ENCODE measurements at regions not wholly inside any gene's neighbourhood (a gene's known extent, or its start where the extent isn't known, plus 50 kb on each side); places are given as distances from the start of the nearest gene placed in this dataset.

DNA sequence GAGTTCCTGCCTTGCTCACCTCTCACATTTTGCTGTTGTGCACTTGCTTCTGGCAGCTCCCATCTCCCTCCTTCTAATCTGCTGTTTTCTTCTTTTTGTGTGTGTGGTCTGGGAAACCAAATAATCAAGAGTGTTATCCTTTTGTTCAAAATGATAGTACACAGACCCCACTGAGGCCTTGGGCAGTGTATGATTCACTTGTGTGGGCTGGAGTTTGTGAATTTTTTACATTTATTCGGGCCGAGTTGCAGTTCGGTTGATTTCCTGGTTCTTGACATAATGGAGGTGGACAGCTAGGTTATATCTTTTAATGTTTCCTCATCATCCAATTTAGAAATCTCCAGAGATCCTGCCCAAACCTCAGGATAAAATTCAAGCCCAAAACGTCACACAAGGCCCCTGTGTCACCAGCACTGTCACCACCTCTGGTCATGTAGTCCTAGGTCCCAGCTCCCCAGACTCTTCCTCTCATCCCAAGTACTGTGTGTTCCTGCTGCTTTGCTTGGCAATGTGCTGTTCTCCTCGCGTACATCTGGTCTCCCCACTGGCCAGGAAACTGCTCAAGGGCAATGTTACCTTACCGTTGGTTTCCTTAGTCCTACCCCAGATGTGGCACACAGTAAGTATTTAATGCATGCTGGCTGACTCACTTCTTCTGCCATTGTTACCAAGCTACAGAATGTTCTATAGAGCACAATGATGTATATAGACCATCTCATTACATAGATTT is 55.7 kb upstream of the PHACTR2 start:
- no peak for DNase-seq (ENCODE audit: low read depth in 3 of 3)

DNA sequence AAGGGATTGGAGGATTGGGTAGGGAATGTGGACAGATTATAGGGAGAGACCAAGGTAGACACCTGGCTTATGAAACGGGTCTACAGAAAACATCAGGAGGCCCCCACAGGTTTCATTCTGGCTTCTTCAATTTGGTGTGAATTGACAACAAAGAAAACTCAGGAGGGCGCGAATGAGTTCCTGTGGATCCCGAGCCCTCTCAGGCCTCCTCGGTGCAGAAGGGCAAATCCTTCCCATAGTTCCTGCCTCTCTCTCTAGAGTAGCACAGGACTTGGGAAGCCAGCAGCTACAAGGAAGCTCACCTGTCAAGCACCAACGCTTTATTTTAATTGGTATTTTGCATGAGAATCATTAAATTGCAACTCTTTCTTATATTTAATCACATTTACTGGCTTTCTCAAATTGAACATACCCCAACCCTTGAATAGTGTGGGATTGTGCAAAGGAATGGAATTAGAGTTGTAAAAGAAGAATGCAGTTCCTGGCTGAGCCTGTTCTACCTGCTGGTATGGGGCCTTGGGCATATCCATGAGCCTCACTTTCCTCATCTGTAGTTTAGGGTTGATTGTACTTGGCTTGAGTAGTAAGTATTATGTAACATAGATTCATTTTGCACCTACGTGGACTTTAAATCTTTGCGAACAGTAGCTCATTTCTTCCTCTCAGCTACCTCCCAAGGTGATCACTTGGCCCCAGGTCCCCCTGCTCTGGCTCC is 56.4 kb upstream of the PHACTR2 start:
- no peak for DNase-seq (ENCODE audit: low read depth in 3 of 3)

DNA sequence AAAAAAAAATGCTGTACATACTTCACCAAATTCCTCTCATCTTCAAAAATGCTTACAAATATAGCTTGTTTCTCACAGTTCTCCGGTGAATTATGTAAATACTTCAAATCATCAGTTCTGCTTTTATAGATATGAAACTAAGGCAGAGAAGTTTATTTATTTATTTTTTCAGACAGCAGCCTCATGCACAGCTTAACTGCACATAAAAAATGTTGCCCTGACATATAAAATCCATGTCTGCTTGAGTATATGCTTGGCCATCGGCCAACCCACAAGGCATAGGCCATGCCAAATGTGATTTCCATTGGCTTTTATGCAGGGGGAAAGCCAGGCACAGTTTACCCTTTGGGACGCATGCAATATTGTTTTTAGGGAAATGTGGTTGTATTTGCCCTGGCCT is 57.3 kb upstream of the PHACTR2 start:
- DNase-seq (ENCODE audit: low read depth in 3 of 3) = no peak

DNA sequence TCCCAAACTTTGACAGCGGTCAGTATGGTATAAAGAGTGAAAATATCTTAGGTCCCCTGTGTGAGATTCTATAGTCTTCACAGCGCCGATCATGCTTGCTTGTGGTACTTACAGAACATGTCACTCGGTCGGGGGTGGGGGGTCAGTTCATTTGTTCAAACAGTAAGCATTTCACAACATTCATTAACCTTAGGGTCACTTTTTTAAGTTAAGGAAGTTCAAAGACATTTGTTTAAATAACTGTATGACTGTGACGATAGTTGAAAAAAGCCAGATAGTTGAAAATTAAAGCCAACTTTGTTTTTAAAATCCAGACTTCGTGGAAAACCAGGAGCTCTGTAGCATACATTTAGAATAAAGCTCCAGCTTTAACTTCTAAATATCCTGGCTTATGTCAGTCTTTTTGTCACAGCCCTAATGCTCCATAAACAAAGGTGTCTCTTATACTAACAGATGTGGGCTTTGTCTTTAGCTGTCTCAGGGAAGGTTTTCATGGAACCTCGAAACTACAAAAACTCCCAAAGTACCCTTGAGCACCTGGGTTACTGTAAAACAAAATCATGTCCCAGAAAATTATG is 57.9 kb upstream of the PHACTR2 start:
- no peak for DNase-seq (ENCODE audit: low read depth in 3 of 3)

DNA sequence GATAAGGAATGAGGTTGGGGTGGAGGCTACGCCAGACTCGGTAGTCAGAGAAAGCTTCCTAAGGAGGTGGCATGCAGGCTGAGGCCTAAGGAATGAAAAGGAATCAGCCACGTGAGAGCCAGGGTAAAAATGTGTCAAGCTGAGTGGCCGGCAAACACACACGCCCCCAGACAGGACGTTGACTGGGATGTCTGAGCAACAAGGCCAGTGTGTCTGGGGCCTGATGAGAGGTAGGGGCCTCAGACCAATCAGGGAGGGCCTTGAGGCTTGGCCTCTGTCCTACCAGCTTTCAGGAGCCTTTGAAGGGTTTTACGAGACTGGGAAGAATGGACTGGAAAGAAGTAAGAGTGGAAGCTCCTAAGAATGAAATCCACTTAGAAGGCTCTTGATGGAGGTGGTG is 61.0 kb upstream of the PHACTR2 start:
- no peak for DNase-seq (ENCODE audit: low read depth in 3 of 3)

DNA sequence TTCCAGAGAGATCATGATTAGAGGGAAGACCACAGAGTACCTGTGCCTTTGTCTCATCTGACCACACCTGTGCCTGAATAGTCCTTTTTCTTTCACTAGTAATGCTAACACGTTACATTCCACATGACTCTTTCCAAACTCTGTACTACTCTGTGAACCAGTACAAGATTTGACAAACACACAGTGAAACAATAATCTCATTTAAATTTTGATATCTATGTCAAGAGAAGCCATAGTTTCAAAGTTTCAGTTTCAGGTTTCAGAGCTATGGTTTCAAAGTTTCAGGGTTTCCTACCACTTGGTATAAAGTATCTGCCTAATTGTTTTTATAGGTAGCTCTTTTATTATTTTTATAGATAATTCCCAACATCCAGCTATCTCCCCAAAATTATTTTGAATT is 62.0 kb upstream of the PHACTR2 start:
- no peak for DNase-seq (ENCODE audit: low read depth in 3 of 3)

DNA sequence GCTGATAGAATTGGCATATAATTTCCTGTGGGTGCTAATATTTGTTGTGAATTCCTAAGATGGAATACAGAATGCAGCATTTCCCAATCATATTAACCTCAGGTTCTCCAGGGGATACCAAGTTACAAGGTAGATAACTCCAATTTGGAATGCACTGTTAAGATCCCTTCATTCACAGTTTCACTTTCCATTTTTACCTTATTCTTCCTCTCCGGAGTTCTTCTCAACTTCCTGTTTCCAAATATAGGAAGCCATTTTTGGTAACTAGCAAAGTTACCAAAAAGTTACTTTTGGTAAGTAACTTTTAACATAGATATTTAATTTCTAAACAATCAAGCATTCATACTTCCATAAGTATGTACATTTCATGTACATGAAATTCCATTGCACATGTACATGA is 63.5 kb upstream of the PHACTR2 start:
- no peak for DNase-seq (ENCODE audit: low read depth in 3 of 3)

DNA sequence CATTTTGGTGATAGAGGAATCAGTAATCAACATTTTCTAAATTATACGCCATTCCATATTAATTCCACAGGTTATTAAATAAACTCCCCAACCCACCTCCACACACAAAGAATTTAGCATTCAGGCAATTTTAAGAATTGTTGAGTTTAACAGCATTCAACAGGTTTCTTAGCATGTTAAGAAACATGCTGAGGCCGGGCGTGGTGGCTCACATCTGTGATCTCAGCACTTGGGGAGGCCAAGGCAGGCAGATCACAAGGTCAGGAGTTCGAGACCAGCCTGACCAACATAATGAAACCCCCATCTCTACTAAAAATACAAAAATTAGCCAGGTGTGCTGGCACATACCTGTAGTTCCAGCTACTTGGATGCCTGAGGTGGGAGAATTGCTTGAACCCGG is 64.0 kb upstream of the PHACTR2 start:
- no peak for DNase-seq (ENCODE audit: low read depth in 3 of 3)

DNA sequence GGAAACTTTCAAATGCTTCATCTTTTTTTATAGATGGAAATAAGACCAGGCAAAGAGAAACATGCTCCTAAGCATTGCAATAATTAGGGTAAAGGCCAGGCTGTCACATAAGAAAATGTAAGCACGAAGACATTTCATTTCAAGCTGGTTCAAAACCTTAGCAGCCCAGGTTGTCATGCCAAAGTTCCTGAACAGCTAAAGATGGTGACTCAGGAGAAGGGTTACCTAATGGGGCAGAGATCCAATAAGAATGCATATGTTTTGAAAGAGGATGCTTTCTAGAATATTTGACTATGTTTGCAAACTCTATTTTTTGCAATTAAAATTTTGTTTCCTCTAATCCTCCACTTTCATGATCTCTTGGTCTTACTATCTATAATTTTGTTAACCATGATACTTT is 65.6 kb upstream of the PHACTR2 start:
- no peak for DNase-seq (ENCODE audit: low read depth in 3 of 3)

DNA sequence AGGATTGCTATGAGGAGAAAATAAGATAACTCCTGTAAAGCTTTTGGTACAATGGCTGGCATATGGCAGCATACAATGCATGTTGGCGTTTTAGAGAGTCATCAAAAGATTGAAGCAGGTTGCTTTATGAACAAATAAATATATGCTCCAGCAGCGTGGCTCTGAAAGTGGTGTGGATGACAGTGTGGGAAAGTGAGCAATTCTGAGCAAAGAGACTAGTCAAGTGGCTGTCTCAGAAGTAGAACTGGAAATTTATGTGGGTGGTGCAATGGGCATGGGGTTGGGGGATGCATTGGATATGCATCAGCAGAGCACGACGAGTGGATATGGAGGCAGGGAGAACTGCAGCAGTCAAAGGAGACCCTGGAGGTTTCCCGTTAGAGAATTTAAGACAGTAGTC is 66.2 kb upstream of the PHACTR2 start:
- no peak for DNase-seq (ENCODE audit: low read depth in 3 of 3)

DNA sequence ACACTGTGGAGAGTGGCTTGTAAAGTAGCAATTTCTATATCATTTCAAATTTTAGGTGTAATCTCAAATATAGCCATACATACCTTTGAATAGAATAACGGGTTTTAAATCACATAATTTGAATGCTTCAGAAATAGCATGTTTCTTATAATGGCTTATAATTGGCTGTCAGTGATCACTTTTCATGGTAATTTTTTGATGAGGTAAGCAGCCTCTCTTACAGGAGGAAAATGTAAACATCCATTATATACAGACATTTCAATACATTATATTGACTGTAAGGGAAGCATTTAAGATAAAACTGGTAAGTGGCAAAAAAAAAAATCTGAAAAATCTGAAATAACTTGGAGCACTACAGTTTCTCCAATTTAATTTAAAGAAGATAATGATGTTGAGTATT is 67.8 kb upstream of the PHACTR2 start:
- no peak for DNase-seq (ENCODE audit: low read depth in 3 of 3)

DNA sequence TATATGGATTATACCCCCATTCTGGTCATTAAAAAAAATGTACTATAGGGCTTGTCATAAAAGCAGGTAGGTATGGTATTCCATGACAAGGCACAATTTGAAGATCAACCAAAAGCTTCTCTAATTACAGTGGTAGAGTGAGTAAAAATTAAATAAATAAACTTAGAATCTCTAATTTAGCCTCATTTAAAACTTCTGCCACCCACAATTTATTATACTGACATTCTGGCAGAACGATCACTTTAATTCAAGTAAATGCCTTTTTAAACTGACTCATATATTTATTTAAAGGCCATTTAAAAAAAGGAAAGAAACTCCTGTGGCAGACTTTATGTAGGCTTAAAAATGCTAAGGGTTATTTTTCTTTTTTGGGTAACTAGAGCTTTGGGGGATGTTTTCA is 68.3 kb upstream of the PHACTR2 start:
- no peak for DNase-seq (ENCODE audit: low read depth in 3 of 3)

DNA sequence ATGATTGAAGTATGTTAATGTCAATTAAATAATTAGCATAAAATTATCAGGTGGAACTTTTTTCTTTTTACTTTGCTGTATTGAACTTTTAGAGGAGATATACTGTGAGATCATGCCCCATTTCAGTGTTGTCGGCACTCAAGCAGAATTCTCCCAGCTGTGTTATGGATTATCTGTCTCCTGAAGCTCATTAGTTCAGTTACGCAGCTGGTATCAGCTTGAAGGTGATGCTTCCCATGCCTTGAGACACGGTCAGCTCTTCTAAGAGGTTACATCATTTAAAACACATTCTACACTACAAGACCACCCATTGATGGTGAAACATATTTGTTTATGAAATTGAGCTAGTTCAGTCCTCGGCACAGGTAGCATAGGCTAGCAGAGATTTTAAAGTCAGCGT is 68.9 kb upstream of the PHACTR2 start:
- no peak for DNase-seq (ENCODE audit: low read depth in 3 of 3)

DNA sequence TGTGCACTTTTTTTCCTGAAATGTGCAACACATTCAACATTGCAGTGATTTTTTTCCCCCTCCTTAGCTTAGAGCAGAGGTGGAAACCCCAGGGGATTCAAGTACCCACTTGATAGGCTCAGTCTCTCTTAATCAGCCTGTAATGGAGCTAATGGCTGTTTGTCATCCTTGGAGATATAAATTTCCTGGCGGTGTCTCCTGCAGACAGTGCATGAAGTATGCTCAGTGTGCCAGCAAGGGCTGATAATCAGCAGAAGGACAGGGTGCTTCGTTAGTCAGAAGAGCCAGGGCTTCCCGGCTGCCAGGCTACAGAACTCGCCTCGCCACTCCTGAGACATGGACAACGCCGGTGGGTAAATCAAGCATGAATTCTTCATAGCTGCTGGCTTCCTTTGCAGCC is 69.8 kb upstream of the PHACTR2 start:
- DNase-seq (ENCODE audit: low read depth in 3 of 3) = no peak

DNA sequence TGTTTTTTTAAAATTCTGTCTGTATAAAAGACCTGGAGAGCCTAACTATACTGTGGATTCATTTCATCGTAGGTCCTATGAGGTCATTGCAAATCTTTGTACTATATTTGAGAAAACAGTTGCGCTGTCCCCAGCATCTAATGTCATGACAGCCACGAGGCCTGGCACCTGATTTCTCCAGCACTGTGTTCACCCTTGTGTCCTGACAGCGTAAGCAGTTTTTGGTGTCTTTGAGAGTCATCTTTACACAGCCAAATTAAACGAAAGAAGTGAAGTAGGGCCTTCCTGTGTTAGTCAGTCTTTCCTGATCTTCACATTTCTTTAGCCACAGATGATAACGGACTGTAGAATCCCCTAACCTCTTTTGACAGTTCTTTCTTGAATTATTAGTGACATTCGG is 70.6 kb upstream of the PHACTR2 start:
- DNase-seq (ENCODE audit: low read depth in 3 of 3) = no peak

DNA sequence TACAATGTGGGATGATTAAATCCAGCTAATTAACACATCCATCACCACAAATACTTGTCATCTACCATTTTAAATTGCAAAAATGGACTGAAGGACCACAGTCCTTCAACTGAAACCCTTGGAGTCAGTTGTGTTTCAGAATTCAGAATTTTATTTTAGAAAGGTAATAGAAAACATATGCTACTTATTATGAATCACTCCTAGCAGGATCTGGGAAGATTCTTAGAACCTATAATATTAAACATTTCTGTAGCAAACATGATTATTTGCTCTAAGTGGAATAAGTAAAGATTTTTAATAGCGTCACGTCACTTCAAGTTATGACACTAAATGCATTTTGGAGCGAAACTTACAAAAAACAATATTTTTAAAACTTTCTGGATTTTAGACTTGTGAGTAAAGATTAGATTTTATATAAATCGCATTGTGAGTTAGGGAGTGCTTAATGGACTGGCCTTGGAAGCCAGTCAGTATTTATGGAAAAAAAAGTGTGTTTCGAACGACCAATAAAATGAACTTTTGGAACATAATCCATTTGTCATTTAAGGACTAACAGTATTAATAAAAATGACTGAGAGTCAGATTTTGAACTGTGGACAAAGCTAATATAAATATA is 71.8 kb upstream of the PHACTR2 start:
- DNase-seq (ENCODE audit: low read depth in 3 of 3) = no peak

DNA sequence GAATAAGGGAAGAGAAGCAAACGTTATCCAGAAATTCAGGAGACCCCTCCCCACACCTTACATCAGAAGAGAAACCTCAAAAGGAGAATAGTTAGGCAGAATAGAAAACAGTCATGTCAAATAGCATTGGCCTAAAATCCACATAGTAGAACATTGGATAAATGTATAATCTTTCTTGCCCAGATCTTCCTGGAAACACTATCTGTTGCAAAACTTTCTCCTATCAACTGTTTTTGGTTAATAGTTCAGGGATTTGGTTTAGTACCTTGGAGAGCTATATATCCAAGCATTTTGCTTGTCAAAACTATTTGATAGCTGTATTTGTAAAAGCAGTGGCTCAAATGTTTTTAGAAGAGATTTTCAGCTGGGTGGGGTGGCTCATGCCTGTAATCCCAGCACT is 74.3 kb upstream of the PHACTR2 start:
- DNase-seq (ENCODE audit: low read depth in 3 of 3) = no peak

DNA sequence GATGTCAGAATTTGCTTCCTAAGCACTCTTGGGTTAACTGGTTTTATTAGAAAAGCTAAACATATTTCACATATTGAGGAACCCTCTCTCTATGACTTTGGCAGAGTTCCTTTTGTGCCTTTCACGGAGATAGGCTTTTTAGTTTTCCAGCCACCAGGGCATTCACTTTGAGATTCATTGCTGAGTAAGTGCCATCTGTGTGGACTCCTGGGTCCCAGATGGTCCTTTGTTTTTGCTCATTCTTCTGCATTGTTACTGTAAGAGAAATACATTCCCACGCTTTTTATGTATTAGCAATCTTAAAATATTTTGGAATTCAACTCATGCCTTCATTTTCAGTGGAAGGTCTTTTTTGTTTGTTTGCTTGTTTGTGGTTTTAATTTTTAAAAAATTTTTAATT is 76.3 kb upstream of the PHACTR2 start:
- DNase-seq (ENCODE audit: low read depth in 3 of 3) = no peak

DNA sequence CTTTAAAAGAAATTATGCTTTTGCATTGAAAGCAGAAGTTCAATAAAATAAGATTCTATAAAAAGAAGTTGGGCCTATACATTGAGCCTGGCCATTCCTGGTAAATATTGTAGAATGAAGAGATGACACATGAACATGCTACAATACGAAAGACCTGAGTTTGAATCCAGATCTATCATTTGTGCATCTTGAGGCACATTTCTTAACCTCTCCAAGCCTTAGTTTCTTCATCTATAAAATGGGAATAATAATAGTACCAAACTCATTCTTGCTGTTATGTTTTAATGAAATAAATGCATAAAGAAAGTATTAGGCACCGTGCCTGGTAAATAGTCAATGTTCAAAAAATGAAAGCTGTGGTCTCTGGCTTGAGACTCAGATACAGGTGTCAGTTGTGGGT is 76.9 kb upstream of the PHACTR2 start:
- no peak for DNase-seq (ENCODE audit: low read depth in 3 of 3)

DNA sequence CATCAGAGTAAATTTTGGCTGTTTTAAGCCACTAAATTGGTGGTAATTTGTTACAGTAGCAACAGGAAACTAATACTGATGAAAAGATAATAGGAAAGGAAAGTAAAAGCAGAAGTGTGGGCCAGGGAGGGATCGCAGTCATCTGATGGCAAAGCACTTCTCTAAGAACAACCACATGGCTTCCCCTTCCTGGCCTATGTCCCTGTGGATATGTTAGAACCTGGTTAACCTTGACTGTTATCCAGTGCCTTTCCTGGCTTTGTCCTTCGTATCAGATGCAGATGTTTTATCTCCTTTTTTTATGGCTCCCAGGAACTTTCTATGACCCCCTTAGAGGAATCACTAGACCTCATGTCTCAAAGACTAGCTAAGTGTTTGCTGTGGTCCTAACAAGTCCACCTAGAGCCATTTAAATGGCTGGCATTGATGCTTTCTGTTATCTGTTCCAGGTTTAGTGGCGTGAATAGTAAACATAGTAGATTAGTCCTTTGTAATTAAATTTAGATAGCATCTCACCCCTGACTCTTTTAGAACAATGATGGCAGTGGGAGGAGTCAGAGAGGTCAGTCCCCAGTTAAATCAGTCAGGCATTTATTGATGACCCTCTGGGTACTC is 79.2 kb upstream of the PHACTR2 start:
- no peak for DNase-seq (ENCODE audit: low read depth in 3 of 3)

DNA sequence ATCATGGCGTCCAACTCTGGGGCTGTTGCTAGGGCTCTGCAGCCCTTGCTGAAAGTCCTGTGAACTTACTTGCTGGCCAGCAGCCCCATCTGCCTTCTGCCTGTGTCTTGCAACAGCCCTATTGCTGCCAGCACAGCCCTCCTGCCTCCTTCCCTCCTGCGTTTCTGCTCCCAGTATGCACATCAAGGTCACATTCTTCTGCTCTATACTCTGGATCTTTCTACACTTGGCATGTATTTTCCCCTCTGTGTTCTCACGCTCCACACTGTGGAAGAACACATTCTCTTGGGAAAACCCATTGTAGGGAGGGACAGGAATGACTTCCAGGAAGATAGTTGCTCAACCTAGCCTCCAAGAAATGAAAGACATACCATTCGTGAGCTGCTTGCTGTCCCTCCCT is 80.9 kb upstream of the PHACTR2 start:
- no peak for DNase-seq (ENCODE audit: low read depth in 3 of 3)

DNA sequence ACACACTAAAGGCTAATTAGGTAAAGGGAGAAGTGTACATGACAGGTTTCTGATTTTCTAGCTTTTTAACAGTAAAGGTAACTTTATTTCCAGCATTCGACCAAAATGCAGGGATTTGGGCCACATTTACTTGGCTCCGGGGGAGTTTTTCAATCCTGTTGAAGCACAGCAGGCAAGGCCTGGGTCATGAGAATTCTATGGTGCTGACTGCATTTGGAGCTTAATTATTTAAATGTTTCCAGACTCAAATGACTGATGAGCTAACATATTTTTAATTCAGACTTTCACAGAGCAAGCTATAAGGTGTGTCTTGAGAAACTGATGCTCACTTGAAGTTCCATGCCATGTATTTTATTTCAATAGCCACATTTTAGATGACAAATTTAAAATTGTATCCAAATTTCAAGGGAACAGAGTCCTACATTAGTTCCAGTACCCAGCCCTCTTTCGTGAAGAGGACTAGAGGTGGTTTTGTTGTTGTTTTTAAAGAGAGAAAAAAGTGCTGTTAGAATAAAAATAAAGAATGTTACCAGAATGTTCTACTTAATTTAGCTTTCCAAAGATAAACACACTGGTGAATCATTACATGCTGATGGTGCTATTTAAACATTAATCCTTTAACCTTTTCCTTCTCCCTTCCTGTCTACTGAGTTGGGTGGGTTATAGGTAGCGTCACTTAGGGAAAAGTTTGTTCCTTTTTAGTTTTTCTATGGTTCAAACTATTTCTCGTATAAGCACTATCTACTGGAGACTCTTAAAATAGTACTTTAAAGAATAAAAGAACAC is 82.3 kb upstream of the PHACTR2 start:
- no peak for DNase-seq (ENCODE audit: low read depth in 3 of 3)

Data from stimulated activated CD4-positive, alpha-beta T cell treated with anti-CD3 and anti-CD28 coated beads, TNF-alpha, amount 100 ng/mL, for 4 hours (primary cell).